ENCODE measurements at regions not wholly inside any gene's neighbourhood (a gene's known extent, or its start where the extent isn't known, plus 50 kb on each side); places are given as distances from the start of the nearest gene placed in this dataset.
"Not testable (repeated sequence)": the region's sequence is repeated elsewhere in the genome, so short reads cannot be mapped to it uniquely, and the experiment has no call there.

DNA sequence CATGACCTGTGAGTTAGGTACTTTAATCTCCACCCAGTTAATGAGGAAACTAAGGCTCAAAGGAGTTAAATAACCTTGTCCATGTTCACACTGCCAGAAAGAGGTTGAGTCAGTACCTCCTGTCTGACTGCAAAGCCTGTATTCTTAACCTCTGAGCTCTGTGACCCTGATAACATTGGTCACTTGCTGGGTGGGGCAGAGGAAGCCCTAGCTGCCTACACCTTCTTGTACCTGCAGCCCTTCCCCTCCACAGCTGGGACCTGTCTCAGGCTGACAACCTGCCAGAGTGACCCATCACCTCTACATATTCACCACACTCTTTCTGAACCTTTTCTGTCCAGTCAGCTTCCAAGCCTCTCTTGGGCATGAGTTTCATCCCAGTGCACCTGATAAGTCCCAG lies 106.1 kb upstream of the HES1 start:
- no peak for DNase-seq

DNA sequence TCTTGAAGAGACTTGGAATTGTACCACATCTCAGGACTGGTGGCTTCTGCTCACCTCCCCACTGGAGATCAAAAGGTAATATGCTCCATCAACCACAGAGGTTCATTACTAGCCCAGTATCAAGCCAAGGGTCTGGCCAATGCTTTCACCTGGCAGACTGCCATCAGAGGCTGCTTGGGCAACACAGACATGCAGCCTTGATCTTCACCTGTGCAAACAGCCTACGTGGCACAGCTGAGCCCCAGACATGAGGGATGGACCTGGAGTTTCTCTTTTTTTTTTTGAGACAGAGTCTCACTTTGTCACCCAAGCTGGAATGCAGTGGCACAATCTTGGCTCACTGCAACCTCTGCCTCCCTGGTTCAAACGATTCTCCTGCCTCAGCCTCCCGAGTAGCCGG lies 105.6 kb upstream of the HES1 start:
- no peak for DNase-seq

DNA sequence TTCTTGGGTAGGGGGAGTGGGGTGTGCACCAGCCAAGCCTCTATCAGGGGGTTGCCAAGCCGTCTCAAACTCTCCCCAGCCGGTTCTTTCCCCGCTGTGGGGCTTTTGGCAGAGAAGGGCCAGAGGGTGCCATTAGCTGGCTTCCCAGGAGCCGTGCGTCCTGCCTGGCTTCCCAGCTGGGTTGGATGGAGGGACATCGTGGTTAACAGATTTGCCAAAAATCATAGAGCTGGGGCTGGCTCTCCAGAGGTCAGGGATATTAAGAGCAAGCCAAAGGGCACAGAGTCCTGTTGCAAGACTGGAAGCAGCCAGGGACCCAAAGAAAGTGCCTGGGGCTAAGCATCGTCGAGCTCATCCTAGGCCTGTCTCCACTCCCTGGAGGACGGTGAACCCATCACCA lies 104.6 kb upstream of the HES1 start:
- DNase-seq, result no peak

DNA sequence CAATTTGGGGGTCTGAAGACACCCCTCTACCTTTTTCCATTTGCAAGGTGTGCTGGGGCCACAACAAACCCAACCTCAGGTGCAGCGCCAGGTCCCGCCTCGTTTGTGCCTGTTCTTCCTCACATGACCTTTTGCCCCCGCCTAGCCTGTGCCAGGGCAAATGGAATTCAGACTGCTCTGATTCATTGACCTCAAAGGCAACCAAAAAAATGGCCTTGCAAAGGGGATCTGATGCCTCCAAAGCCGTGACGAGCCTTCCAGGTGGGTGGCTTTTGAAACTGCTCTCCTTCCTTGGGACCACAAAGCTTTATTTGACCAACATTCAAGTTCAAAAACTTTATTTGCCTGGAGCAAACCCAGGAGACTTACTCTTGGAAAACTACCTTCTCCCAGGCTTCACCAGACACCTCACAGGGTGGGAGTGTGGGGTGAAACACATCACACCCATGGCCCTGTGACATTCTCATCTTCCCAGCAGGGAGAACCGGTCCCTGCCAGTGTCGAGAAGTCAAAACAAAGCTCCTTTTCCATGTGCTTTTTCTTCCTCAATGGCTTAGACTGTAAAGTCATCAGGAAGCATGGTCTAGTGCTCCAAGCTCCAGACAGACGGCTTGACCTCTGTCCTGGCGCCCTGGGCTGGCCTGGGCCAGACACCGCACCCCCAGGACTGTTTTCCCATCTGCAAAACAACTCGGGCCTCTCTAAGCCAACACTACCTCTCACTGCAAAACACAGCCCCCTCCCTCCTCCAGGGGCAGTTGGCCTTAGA lies 103.9 kb upstream of the HES1 start:
- DNase-seq, result no peak

DNA sequence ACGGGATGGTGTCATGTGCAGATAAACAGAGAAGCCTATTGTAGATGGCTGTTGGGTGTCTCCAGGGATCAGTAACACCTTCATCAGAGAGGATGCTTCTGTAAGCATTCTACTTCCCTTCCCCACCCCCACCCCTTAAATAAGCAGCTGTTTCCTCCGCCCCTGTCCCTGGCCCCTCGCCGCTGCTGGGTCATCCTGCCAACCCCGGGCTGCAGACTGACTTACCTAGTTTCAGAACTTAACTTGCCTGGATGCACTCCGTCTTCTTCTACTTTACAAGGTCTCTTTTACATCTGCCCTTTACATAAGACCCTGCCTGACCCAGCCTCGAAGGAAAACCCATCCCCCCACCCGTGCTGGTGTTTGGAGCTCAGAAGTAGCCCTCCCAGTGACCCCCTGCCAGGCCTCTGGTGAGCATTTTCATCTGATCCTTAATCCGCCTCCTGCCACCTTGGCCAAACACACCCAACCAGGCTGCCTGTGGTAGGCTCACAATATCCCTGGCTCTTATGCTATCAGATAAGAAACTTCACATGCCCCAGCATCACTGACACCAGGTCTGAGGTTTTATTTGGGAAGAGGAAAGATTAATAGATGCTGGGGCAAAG lies 103.0 kb upstream of the HES1 start:
- DNase-seq, result no peak

DNA sequence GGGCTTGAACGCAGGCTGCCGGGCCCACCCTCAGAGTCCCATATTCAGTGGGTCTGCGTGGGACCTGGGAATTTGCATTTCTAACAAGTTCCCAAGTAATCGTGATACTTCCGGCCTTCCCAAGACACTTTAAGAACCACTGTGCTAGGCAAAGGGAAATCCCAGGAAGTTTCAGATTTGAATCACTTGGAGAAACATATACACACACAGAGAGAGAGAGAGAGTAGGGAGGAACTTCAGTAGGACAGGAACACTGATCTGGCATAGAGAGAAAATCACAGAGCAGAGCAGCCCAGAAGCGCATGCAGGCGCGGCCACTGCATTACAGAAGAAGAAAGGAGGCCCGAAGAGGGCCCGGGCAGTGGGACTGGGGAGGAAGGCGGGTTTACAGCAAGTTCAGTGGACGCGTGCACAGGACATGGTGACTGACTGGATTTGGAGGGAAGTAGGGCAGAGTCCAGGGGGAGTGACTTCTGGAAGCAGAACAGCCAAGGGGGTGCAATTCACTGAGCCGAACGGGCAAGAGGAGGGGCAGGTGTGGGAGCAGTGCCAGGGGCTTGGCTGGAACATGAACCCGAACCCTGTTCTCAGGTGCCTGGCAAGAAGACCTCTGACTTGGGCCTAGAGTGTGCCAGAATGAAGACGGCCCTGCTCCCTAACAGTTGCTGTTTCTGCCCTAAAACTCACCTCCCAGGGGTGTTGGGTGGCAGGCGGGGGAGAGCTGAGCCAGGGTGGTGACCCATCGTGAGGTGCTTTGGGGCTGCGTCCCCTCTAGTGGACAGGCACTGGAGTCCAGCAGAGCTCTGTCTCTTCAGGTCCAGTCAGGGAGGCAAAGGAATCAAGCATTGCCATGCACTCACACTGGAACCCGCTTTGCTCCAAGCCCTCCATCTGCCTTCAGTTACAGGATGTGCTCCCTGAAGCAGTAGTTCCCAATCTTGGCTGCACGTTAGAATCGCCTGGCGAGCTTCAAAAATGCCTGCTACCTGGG lies 101.3 kb upstream of the HES1 start:
- DNase-seq, result no peak

DNA sequence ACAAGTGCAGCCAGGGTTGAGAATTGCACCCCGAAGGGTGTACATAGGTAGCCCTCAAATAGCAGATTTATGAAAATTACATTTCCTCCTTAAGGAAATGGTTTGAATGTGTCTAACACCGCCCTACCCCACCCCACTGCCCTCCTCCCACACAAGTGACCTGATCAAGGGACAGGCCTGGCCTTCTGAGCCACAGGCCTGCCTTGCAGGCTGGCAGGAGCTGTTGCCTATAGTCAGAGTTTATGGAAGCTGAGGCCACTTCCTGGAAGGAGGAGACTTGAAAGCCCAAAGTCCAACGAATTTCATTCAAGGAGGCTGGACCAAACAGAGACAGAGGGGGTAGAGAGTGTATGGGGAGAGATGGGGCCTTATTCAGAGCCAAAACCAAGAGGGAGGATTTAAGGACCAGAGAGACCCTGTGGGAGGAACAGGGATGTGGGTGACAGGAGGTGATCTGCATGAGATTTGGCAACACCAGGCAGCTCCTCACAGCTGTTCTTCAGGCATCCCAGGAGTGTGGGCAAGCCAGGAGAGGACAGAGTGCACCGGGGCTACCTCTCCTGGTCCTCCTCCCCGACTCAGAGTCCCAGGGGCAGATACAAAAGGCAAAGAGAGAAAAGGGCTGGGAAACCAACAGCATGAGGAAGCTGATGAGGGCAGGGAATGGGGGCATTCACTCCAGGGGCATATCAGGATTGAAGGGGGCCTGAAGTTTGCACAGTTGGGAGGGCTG lies 100.4 kb upstream of the HES1 start:
- no peak for DNase-seq

DNA sequence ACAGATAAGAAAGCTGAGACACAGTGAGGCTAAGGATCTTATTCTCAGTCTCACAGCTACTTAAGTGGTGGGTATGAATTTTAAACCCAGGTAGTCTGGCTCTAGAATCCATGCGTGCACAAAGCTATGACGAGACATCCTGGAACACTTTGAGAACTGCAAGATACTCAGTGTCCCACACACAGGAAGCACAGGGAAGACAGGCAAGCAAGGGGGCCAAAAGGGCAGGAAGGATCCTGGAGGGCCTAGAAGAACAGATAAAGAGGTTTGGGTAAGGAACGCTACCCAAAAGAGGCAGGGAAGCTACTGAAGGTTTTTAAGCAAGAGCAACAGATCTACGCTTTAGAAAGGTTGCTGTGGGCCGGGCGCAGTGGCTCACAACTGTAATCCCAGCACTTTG lies 99.1 kb upstream of the HES1 start:
- DNase-seq, result no peak

DNA sequence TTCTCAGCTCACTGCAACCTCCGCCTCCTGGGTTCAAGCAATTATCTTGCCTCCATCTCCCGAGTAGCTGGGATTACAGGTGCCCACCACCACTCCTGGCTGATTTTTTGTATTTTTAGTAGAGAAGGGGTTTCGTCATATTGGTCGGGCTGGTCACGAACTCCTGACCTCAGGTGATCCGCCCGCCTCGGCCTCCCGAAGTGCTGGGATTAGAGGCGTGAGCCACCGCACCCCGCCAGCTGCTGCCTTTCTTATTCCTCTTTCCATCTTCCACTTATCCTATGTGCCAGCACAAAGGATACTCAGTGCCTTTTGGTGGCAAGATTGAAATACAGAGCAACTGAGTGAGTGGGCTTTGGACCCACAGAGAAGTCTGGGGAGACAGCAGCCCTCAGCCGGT lies 97.6 kb upstream of the HES1 start:
- DNase-seq, result not testable (repeated sequence)

DNA sequence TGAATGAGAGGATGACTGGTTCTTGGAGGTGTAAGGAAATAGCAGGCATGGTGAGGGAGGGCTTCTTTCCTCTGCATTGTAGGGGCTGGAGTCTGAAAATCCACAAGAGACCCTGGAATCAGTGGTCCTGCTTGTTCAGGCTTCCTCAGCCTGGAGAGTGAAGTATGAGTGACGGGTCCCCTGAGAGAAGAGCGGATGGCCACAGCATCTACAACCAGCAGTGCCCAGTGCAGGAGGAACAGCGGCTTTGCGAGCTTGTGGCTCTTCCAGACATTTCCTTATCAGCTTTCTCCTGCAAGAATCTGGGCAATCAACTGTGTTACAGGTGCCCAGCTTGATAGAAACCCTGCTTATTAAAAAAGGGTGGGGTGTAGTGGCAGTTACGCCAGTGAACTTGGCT lies 97.0 kb upstream of the HES1 start:
- DNase-seq, result no peak

DNA sequence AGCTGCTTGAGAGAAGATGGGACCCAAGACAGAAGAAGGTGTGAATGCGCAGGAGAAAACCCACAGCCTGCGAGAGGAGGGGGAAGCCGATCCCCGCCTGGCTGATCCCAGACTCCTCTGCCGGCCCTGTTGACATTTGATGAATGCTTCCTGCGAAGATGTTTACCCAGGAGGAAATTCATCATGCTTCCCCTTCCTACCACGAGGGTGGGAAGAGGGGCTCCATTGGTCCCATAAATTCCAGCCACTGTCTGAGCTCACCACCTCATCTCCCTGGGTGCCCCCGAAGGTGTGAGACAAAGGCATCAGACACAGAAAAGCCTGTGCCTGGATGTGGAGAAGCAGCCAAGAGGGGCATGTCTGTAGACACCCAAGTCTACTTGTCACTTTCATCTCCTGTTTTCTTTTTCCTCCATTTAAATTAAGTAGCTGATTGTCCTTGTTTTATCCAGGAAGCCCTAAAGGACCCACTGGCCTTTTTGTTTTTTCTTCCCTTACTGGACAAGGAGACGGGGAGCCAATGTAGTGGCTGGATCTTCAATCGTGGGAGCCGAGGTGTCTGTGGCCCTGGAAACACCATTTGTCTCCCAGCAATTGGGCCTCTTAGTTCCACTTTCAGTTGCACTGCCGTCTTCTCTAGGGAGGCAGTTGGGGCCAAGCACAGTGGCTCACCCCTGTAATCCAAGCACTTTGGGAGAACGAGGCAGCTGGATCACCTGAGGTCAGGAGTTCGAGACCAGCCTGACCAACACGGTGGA lies 95.3 kb upstream of the HES1 start:
- no peak for DNase-seq

DNA sequence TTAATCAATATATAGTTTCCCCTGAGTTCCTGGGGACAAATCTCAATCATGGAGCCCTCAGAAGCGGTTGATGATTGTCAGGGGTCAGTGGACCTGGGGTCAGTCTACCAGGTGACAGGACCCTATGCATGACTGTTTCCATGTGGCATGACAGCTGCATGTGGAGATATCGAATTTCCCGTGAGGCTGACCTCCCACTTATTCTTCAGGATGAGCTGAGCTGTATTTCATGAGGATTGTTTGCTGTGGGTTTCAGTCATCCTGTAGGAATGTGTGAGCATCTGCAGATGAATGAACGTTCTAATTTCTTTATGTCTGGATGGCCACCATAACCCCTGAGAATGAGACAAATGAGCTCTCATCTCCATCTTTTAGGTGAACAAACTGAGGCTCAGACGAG lies 93.0 kb upstream of the HES1 start:
- DNase-seq, result no peak

DNA sequence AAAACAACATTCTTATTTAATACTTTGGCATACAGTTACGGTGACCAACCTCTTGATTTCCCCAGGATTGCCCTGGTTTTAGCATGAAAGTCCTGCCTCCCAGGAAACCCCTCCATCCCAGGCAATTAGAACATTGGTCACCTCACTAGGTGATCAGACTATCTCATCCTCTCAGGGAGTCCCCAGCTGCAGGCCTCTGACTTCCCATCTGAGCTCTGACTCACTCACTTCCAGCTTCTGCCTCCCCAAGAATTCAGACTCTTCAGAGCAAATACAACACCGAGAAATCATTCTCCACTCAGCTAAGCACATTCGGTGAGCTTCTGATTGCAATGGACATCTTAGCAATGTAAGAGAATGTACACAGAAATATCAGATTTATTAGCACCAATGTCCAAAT lies 92.4 kb upstream of the HES1 start:
- DNase-seq, result no peak

DNA sequence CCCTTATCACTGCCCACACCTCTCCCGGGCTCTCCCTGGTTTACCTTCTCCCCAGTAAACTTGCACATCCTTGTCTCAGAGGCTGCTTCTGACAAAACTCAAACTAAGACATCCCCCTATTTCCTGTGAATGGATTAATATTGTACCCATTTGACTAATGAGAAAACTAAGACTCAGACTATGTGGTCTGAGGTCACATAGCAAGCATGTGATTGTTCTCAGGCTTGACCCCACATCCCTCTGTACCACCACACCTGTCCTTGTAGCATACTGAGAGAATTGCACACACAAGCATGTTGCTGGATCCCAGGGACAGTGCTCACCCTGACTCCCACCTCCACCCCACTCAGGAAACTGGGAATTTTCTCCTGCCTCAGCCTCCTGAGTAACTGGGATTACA lies 90.7 kb upstream of the HES1 start:
- no peak for DNase-seq

DNA sequence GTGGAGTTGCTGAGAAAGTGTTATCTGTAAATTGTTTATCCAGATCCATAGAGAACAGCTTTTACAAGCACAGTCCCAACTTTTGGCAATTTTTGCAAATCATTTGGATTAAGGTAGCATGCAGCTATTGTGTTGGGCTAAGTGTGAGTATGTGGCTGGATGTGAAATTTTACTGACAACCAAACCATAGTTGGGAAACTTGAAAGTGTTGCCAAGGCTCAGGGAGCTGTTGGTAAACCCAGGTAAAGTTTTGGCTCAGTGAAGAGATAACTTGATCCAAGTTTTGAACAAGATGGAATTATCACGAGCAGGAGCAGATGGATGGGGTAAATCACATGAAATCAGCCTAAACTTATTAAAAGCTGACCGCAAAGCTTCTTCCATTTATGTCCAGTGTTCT lies 90.0 kb upstream of the HES1 start:
- no peak for DNase-seq

DNA sequence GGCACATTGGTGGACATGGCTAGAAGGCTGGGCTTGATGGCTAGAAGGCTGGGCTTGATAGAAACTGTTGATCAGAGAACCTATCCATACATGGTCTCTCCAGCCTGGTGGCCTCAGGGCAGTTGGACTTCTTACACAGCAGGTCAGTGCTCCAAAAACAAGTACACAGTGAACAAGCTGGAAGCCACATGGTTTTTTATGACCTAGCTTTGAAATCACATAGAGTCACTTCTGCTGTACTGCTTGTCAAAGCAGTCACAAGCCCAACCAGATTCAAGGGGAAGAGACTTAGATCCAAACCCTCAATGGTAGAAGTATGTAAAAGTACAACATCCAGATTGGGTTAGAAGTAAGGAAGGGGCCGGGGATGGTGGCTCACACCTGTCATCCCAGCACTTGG lies 89.4 kb upstream of the HES1 start:
- DNase-seq, result no peak

DNA sequence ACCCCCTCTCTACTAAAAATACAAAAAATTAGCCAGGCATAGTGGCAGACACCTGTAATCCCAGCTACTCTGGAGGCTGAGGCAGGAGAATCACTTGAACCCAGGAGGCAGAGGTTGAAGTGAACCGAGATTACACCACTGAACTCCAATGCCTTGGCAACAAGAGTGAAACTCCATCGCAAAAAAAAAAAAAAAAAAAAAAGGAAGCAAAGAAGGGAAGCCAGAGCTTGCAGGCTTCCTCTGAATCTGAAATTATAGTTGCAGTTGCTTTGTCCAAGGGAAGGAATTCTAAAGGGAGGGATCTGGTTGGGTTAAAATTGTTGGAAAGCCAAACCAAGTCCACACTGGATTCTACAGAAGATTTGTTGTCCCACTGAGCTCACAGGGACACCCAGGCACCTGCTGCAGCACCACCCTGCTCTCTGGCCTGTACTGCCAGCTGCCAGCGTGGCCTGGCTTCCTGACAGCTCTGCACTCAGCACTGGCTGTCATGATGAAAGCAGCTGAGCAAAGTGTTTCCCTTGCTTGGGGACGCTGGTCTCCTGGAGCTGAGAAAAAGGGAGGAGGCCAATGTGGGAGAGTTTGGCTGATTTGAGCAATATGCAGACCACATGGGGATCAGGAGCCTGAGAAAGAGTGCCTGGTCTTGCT lies 88.8 kb upstream of the HES1 start:
- no peak for DNase-seq

DNA sequence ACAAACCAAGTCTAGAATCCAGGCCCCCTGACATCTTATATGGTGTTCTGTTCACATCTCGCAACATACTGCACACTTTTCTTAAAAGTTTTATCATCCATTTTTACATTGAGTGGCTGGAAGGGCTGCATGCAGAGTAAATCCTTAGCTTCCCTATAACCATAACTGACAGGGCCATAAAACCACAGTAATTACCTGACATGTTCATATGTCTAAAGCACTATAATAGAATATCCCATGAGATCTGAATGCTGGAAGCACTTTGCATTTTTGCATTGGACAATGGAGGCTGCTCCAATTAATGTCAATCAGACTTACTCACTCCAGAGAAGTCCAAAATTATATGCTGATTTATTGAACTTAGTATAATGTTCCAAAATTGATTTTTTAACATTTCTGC lies 86.6 kb upstream of the HES1 start:
- DNase-seq, result no peak

DNA sequence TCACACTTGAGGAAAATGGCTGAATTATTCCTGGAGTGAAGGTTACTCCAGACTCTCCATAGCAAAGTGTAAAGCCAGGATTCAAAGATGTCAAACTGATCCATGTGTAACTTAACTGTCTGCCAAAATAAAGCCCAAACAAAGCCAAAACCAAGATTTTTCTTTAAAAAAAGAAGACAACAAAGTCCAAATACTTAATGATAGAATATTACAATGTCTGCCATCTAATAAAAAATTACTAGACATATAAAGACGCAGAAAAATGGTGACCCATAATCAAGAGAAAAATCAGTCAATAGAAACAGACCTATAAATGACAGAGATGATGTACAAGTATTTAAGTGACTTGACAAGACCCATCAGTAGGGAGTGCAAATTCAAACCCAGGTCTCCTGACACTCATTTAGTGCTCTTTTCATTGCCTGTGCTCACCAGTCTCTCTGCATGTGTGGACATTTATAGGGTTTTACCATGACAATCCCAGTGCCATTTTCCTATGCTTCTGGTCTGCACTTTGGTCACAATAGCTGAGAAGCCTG lies 85.1 kb upstream of the HES1 start:
- no peak for DNase-seq

DNA sequence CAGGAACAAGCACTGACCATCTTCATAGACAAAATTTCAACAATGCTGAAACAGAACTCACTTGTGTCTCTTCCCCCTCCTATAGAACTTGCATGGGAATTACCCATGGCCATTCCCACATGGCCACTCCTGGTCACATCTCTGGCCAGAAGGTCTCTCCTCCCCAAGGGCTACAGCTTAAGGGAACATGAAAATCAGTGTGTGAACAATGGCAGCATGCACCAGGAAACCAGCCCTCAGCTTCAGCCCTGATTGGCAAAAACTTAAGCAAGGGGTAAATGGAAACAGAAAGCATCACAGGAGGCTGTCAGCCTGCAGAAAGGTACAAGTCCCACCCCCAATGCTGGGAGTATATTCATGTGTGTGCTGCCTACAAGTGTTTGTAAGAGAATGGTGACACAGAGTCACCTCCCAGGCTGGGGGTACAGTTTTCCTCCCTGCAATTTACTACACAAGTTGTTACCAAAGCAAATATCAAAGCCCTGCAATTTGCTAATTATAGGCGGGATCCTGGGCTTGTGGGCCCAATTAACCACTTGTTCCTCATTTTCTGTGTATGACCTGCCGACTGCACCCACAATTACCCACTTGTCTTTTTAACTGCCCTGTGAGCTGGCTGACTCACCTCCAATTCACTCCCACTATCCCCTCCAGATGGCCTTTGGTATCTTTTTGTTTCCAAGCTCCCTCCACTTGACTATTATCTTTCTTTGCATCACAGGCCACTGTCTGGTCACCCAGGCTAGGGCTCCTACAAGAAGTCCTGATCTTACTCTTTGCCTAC lies 84.4 kb upstream of the HES1 start:
- no peak for DNase-seq

DNA sequence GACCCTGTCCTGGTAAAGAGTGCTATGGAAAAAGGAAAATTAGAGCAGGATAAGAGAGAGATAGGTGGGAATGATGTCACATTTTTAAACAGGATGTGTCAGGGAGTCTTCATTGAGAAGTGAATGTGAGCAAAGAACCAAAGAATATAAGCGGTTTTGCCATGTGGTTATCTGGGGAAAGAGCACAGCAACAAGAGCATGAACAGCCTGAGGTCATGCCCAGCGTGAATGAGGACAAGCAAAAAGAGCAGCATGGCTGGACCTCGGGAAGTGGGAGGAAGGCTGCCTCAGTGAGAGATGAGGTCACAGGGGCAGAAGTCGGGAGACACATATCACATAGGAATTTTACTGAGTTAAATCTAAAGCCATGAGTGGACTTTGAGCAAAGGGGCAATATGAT lies 82.8 kb upstream of the HES1 start:
- no peak for DNase-seq

All from activated CD4-positive, alpha-beta T cell treated with anti-CD3 and anti-CD28 coated beads, Interleukin-2, amount 50 U/mL, for 1 hour (primary cell).